ENCODE measurements at regions not wholly inside any gene's neighbourhood (a gene's known extent, or its start where the extent isn't known, plus 50 kb on each side); places are given as distances from the start of the nearest gene placed in this dataset.
"Not testable (repeated sequence)": the region's sequence is repeated elsewhere in the genome, so short reads cannot be mapped to it uniquely, and the experiment has no call there.

GRCh38 chr3:95334461-95334860 lies 1271.6 kb downstream of the NSUN3 start:
- no peaks in the 10 kb centered on the region for H3K27me3 ChIP-seq (ENCODE audit: control insufficient read depth, insufficient read depth, low read length)
- no peak overlapping the region for H3K9ac ChIP-seq (ENCODE audit: low read depth, low read length)
- no peaks in the 10 kb centered on the region for H3K36me3 ChIP-seq (ENCODE audit: control insufficient read depth, insufficient read depth, low read length)
- no peaks in the 10 kb centered on the region for H3K9me3 ChIP-seq (ENCODE audit: control insufficient read depth, insufficient read depth, low read length)
- H3K4me1 ChIP-seq (ENCODE audit: control insufficient read depth, insufficient read depth, low read length): no peaks in the 10 kb centered on the region
- H3K4me3 ChIP-seq (ENCODE audit: low read depth, low read length): no peak overlapping the region

GRCh38 chr3:95335517-95335916 lies 1272.7 kb downstream of the NSUN3 start:
- Histone ChIP-seq H3K4me3 (ENCODE audit: low read depth, low read length) (no peak overlapping the region), H3K9me3 (ENCODE audit: control insufficient read depth, insufficient read depth, low read length) (no peaks in the 10 kb centered on the region), H3K27me3 (ENCODE audit: control insufficient read depth, insufficient read depth, low read length) (no peaks in the 10 kb centered on the region), H3K4me1 (ENCODE audit: control insufficient read depth, insufficient read depth, low read length) (no peaks in the 10 kb centered on the region), H3K9ac (ENCODE audit: low read depth, low read length) (no peak overlapping the region), H3K36me3 (ENCODE audit: control insufficient read depth, insufficient read depth, low read length) (no peaks in the 10 kb centered on the region)

- peaks cover 5% of the 10 kb centered on the region for H3K4me1 ChIP-seq (ENCODE audit: control insufficient read depth, insufficient read depth, low read length)
- no peaks in the 10 kb centered on the region for H3K36me3 ChIP-seq (ENCODE audit: control insufficient read depth, insufficient read depth, low read length)
- no peak overlapping the region for H3K9ac ChIP-seq (ENCODE audit: low read depth, low read length)
- no peaks in the 10 kb centered on the region for H3K27me3 ChIP-seq (ENCODE audit: control insufficient read depth, insufficient read depth, low read length)
- no peaks in the 10 kb centered on the region for H3K9me3 ChIP-seq (ENCODE audit: control insufficient read depth, insufficient read depth, low read length)
- no peak overlapping the region for H3K4me3 ChIP-seq (ENCODE audit: low read depth, low read length)
Observed at GRCh38 chr3:95338446-95338845, 1275.6 kb downstream of the NSUN3 start.

DNA sequence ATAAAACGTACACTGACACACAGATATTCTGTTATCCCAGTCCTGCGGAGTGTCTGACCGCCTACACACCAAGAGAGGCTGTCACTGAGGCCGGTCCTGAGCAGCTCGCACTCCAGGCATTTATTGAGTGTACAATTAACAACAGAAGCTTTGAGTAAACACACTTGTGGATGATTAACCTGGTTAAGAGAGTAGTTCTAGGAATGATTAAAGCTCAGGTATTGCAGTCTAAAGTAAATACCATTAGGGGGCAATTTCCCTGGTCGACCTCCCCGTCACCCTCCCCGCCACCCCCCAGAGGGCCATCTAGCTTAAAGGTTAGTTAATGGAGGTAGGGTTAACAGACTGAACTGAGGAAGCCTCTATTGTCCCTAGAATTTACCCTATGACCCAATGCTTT lies 1278.5 kb downstream of the NSUN3 start:
- no peak overlapping the region for H3K9ac ChIP-seq (ENCODE audit: low read depth, low read length)
- H3K27me3 ChIP-seq (ENCODE audit: control insufficient read depth, insufficient read depth, low read length): no peaks in the 10 kb centered on the region
- peaks cover 8% of the 10 kb centered on the region for H3K4me1 ChIP-seq (ENCODE audit: control insufficient read depth, insufficient read depth, low read length)
- no peaks in the 10 kb centered on the region for H3K9me3 ChIP-seq (ENCODE audit: control insufficient read depth, insufficient read depth, low read length)
- H3K4me3 ChIP-seq (ENCODE audit: low read depth, low read length): no peak overlapping the region
- H3K36me3 ChIP-seq (ENCODE audit: control insufficient read depth, insufficient read depth, low read length): no peaks in the 10 kb centered on the region

DNA sequence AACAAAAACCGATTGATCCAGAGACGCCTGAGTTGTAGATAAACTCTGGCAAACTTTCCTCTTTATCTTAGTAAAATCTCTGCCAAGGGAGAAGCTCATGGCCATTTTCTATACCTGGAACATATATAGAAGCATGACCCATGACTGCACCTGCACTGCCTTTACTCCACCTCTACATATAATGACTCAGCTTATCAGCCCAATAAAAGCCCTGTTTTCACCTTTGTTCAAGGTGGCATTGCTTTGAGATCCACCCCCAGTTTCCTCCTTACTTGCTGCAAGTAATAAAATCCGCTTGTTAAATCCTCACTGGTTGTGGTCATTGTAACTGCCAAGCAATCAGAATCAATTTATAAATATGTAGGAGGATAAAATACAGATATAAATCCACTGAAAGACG lies 1280.4 kb downstream of the NSUN3 start:
- H3K4me1 ChIP-seq (ENCODE audit: control insufficient read depth, insufficient read depth, low read length): peaks cover 8% of the 10 kb centered on the region

DNA sequence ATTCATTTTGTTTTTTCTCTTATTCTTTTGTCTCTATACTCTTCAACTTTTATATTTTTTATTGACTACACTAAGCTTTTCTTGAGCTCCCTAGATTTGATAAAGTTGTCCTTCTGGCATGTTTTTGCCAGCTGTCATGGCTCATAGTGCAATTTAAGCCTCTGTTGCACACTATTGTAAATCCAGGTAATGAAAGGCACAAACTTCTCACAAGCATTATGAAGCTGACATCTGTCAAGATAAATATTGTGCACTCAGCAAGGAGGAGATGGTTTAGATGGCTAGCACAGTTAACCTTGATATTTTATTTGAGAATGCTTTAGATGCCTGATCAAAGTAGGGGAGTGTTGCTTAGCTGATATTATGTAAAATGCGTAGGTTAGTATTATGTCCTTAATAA lies 1280.9 kb downstream of the NSUN3 start:
- Histone ChIP-seq H3K36me3 (ENCODE audit: control insufficient read depth, insufficient read depth, low read length) (no peaks in the 10 kb centered on the region), H3K27me3 (ENCODE audit: control insufficient read depth, insufficient read depth, low read length) (no peaks in the 10 kb centered on the region), H3K9me3 (ENCODE audit: control insufficient read depth, insufficient read depth, low read length) (no peaks in the 10 kb centered on the region), H3K4me1 (ENCODE audit: control insufficient read depth, insufficient read depth, low read length) (peaks cover 8% of the 10 kb centered on the region), H3K4me3 (ENCODE audit: low read depth, low read length) (no peak overlapping the region), H3K9ac (ENCODE audit: low read depth, low read length) (no peak overlapping the region)

More for the DNA sequence above, 1280.4 kb downstream of the NSUN3 start:
- no peak overlapping the region for H3K9ac ChIP-seq (ENCODE audit: low read depth, low read length)
- H3K4me3 ChIP-seq (ENCODE audit: low read depth, low read length): no peak overlapping the region
- H3K9me3 ChIP-seq (ENCODE audit: control insufficient read depth, insufficient read depth, low read length): no peaks in the 10 kb centered on the region
- no peaks in the 10 kb centered on the region for H3K36me3 ChIP-seq (ENCODE audit: control insufficient read depth, insufficient read depth, low read length)
- H3K27me3 ChIP-seq (ENCODE audit: control insufficient read depth, insufficient read depth, low read length): no peaks in the 10 kb centered on the region

GRCh38 chr3:95347936-95348335 lies 1285.1 kb downstream of the NSUN3 start:
- not testable (repeated sequence) for H3K36me3 ChIP-seq (ENCODE audit: control insufficient read depth, insufficient read depth, low read length); H3K27me3 ChIP-seq (ENCODE audit: control insufficient read depth, insufficient read depth, low read length); H3K9ac ChIP-seq (ENCODE audit: low read depth, low read length); H3K4me3 ChIP-seq (ENCODE audit: low read depth, low read length); H3K9me3 ChIP-seq (ENCODE audit: control insufficient read depth, insufficient read depth, low read length)
- peaks cover 12% of the 10 kb centered on the region for H3K4me1 ChIP-seq (ENCODE audit: control insufficient read depth, insufficient read depth, low read length)

DNA sequence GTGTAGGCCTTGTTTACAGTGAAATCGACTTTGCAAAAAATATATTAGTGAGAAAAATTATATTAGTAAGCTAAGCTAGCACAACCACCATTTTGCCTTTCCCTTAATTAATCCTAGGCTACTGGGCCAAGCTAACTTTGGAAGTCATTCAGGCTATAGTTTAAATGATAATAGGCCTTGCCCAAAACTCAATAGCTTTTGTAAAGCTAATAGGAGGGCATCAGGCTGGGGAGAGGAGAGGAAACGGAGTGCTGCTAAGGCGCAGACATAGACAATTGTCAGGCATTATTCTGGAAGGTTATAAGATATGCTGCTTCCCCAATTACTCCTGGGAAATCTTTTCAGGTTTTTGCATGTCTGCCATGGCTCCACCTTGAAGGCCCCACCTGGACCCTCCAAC lies 1286.0 kb downstream of the NSUN3 start:
- Histone ChIP-seq H3K36me3 (ENCODE audit: control insufficient read depth, insufficient read depth, low read length) (no peaks in the 10 kb centered on the region), H3K4me3 (ENCODE audit: low read depth, low read length) (no peak overlapping the region), H3K27me3 (ENCODE audit: control insufficient read depth, insufficient read depth, low read length) (no peaks in the 10 kb centered on the region), H3K9me3 (ENCODE audit: control insufficient read depth, insufficient read depth, low read length) (no peaks in the 10 kb centered on the region), H3K9ac (ENCODE audit: low read depth, low read length) (no peak overlapping the region), H3K4me1 (ENCODE audit: control insufficient read depth, insufficient read depth, low read length) (peaks cover 7% of the 10 kb centered on the region)

DNA sequence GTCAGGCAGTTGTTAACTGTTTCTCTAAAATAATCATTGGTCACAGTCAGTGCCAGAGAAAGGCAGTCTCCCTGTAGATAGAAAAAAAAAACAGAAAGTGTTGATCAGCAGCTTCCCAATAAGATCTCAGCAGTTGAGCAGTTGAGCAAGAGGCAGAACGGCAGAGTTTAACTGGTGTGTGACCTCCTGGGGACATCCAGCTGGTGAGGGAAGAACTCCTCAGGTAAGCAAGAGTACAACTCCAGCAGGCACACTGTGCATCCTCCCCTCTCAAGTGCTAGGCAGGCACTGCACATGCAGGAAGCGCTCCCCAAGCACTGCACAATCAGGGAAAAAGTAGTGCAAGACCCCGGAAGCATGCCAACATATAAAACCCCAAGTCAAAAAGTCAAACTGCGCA lies 1287.2 kb downstream of the NSUN3 start:
- H3K27me3 ChIP-seq (ENCODE audit: control insufficient read depth, insufficient read depth, low read length): no peaks in the 10 kb centered on the region
- no peaks in the 10 kb centered on the region for H3K36me3 ChIP-seq (ENCODE audit: control insufficient read depth, insufficient read depth, low read length)
- H3K9me3 ChIP-seq (ENCODE audit: control insufficient read depth, insufficient read depth, low read length): no peaks in the 10 kb centered on the region
- no peak overlapping the region for H3K9ac ChIP-seq (ENCODE audit: low read depth, low read length)
- no peak overlapping the region for H3K4me3 ChIP-seq (ENCODE audit: low read depth, low read length)
- H3K4me1 ChIP-seq (ENCODE audit: control insufficient read depth, insufficient read depth, low read length): peaks cover 17% of the 10 kb centered on the region

DNA sequence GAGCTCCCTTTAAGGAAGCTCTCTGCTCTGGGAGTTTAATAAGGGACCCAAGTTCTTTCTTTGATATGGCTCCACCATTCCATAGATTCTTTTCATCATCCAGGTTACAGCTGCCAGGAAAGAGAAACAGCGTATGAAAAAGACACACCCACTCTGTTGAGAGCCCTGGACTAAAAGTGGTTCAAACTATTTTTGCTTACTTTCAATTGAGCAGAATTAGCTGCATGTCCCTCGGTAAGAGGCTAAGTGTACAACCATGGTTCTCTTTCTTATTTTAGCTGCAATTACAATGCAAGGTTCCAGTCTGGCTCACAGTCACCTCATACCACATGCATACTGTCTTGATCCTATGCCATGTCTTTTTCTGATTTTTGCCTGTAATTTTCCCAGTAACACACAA lies 1288.3 kb downstream of the NSUN3 start:
- no peaks in the 10 kb centered on the region for H3K36me3 ChIP-seq (ENCODE audit: control insufficient read depth, insufficient read depth, low read length)
- no peaks in the 10 kb centered on the region for H3K9me3 ChIP-seq (ENCODE audit: control insufficient read depth, insufficient read depth, low read length)
- H3K9ac ChIP-seq (ENCODE audit: low read depth, low read length): no peak overlapping the region
- H3K27me3 ChIP-seq (ENCODE audit: control insufficient read depth, insufficient read depth, low read length): no peaks in the 10 kb centered on the region
- H3K4me1 ChIP-seq (ENCODE audit: control insufficient read depth, insufficient read depth, low read length): peaks cover 20% of the 10 kb centered on the region
- H3K4me3 ChIP-seq (ENCODE audit: low read depth, low read length): no peak overlapping the region

GRCh38 chr3:95352471-95352870 lies 1289.6 kb downstream of the NSUN3 start:
- H3K4me1 ChIP-seq (ENCODE audit: control insufficient read depth, insufficient read depth, low read length): peaks cover 20% of the 10 kb centered on the region
- H3K36me3 ChIP-seq (ENCODE audit: control insufficient read depth, insufficient read depth, low read length): no peaks in the 10 kb centered on the region
- no peak overlapping the region for H3K9ac ChIP-seq (ENCODE audit: low read depth, low read length)
- no peak overlapping the region for H3K4me3 ChIP-seq (ENCODE audit: low read depth, low read length)
- H3K27me3 ChIP-seq (ENCODE audit: control insufficient read depth, insufficient read depth, low read length): no peaks in the 10 kb centered on the region
- no peaks in the 10 kb centered on the region for H3K9me3 ChIP-seq (ENCODE audit: control insufficient read depth, insufficient read depth, low read length)

DNA sequence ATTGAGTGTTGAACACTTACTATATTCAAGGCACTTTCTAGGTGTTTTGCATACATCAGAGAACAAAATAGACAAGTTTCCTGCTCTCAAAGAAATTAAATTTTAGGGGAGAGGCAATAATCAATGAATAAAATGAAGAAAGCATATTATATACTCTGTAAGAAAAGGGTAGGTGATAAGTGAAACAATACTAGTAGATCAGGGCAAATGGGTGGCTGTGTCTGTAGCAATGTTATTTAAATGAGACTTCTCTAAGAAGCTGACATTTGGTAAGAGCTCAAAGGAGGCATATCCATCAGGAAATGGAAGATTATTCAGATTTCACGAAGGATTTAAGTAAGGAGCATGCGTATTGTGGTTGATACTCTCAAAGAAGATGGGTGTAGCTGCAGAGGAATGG lies 1291.6 kb downstream of the NSUN3 start:
- H3K4me3 ChIP-seq (ENCODE audit: low read depth, low read length): no peak overlapping the region
- H3K36me3 ChIP-seq (ENCODE audit: control insufficient read depth, insufficient read depth, low read length): no peaks in the 10 kb centered on the region
- no peaks in the 10 kb centered on the region for H3K27me3 ChIP-seq (ENCODE audit: control insufficient read depth, insufficient read depth, low read length)
- H3K9ac ChIP-seq (ENCODE audit: low read depth, low read length): no peak overlapping the region
- peaks cover 16% of the 10 kb centered on the region for H3K4me1 ChIP-seq (ENCODE audit: control insufficient read depth, insufficient read depth, low read length)
- no peaks in the 10 kb centered on the region for H3K9me3 ChIP-seq (ENCODE audit: control insufficient read depth, insufficient read depth, low read length)
